ENCODE measurements at regions not wholly inside any gene's neighbourhood (a gene's known extent, or its start where the extent isn't known, plus 50 kb on each side); places are given as distances from the start of the nearest gene placed in this dataset.
A peak's percentile ranks its signal among the peaks of the same experiment; 100 is the strongest.
"Not testable (repeated sequence)": the region's sequence is repeated elsewhere in the genome, so short reads cannot be mapped to it uniquely, and the experiment has no call there.

DNA sequence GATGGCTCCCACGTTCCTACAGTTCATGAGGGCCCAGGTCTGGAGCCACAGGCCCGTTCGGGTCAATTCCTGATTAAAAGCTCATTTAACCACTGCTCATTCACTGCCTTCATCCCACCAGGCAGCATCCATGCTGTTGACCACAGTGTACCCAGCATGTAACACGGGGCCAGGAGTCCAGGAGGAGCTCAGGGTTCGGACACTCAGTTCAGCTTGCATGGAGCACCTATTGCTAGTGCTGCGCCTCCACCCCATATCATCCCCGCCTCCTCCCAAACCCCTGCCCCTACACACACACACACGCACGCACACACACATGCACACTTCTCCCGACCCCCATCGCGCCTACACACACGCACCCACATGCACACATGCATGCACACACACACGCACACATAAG lies 72.9 kb upstream of the SNTG2 start:
- no peak for DNase-seq

DNA sequence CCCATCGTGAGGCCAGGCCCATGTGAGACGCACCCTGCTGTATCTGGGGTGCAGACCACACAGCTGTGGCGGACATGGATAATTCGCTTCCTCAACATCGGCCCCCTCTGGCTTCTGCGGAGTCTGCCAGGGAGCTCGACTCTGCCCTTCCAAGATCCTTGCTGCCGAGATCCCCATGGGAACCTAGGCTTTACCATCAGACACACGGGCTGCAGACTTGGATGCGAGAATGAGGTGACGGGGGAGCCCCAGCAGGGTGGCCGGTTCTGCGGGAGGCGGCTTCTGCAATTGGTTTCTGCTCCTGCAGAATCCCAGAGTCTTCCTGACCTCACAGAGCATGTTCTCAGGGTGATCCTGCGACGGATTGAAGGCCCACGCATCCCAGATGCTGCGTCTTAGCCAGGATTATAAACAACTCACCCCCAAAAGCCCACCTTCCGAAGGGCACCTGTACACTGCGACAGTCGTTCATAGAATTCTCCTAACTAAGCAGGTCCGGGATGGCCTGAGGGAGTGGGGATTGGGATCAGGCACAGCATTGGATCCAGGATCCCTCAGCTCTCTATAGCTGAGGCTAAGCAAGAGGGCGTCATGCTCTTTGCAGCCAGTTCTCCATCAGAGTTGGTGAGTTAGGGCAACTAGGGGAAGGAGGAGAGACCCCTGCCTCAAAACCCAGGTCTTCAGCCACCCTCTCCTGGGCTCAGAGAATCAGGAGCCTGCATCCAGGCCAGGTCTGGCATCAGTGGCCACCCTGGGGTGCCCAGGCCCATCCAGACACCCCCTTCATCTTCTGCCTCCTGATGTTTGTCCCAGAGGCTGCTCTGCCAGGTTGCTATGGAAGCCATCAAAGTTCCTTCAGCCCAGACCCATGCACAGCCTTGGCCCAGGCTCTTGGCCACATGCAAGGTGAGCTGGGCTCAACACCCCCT lies 74.7 kb upstream of the SNTG2 start:
- no peak for DNase-seq

DNA sequence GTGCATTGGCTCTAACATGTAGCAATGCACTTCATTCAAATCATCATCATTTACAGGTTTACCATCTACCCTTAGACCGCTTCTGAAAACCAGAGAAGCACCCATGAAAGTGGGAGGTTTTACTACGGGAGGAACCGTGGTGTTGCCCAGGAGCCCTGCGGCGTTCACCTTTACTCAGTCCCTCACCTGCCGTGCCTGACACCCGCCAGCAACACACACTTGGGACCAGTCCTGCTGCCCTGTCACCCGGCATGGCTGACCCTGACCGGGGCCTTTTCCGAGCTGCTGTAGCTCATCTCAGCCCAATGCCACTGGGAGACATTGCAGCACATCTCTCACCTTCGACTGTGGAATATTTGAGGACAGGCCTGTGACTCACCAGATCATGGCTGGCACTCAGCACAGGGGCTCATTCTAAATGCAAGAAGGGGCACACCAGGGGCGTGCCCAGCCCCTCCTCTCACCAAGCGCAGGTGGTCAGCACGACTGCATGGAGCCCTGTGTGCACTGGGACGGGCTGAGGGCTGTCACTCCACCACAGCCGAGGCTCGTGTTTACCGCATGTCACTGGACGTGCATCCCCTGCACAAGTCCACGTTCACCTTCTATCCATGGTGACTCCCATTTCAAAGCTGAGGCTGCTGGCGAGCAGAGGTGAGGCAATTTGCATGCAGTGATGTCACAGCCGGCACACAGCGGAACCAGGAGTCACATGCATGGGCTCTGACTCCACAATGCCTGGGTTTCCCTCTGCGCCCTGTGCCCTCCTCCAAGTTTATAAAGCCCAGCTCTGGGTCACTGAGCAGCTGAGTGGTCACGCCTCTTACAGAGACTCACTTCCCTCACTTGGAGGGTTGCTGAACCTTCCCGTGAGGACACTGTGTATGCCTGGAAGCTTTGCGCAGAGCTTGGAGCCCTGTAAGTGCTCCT lies 76.7 kb upstream of the SNTG2 start:
- no peak for DNase-seq

DNA sequence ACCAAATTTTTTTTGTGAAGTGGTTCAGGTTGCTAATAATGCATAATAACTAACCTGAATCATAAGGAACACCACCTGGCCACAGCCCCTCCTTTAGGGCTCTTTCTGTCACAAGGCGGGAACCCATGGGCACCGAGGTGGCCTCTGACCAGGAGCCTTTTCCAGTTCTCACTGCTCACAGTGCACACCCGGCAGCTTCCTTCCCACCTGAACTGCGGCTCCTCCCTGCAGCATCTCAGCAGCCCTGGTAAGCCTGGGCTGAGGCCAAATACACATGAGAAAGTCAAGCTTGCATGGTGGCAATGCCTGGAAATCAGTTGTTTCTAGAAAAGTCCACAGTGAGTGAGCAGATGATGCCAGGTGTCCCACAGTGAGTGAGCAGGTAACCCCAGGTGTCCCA lies 77.6 kb upstream of the SNTG2 start:
- no peak for DNase-seq

DNA sequence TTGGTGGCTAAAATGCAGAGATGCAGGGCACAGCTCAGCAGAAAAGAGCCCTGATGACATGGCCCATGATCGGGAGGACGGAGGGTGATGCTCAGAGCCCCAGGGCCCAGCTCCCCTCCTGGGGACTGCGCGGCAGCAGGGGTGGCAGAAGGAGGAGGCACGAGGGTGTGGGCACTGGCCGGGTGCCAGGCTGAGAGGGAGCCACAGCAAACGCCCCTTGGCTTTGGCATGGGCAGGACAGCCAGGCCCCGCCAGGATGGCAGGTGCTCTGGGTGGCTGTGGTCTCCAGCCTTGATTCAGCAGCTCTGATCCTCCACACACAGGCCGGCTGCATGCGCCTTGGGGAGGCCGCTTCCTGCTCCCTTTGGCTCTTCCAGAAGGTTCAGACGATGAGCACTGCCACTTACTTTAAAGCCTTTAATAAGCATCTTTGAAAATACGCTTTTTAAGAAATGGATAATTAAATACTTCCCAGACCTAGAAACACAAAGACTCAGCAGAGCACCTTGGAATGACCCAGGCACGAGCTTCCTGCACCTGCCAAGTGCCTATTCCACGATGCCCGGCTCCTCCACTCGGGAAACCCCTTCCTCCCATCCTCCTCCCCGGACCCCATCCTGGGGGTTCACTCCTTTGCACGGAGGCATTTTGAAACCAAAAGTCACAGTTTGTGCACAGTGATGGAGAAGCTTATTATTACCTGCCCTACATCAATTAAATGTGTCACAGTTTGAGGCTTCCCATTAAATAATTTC lies 78.5 kb upstream of the SNTG2 start:
- no peak for DNase-seq

DNA sequence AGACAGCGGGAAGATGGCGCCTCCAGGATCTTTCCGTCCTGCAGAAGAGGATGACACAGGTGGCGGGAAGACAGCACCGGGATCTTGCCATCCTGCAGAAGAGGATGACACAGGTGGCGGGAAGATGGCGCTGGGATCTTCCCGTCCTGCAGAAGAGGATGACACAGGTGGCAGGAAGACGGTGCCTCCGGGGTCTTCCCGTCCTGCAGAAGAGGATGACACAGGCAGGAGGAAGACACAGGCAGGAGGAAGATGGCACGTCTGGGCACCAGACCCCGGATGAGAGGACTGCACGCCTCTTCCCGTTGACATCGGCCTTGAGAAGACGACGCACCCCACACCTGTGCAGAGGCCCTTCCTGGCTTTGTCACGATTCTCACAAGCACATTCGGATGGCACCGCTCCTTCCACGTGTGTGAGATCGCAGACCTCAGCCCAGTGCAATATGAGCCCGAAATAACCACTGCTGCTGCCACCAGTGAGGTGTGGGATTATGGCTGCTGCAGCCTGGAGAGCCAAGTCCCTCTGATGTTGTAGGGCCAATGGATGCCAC lies 79.4 kb upstream of the SNTG2 start:
- no peak for DNase-seq

DNA sequence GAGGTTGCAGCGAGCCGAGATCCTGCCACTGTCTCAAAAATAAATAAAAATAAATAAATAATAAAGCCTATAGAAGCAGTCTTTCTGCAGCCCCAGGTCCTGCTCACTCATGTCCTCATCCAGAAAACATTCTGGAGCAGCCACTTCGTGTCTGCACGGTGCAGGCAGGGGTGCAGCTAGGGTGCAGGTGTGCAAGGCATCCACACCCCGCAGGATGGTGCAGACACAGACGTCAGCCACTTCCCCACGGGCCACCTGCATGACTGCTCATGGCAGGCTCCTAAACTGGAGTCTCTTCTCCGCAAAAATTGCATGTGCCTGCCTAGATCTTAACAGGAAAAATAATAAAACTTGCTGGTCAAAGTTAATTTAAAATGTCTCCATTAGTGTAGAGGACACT lies 80.2 kb upstream of the SNTG2 start:
- no peak for DNase-seq

DNA sequence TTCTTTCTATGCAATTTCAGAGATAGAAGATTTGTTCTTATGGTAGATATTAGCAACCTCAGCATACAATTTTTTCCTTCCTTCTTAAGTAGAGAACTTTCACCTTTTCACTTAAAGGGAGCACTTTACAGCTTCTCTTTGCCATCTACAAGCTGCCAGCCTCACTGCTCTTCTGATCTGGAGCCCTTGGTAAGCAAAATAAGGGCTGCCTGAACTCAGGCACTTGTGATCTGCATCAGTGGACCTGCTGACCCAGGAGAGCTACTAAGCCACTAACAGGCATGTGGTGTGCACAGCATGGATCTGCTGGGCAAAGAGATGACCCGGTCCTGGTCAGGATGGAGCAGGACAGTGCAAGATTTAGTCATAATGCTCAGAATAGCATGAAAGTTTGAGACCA lies 80.8 kb upstream of the SNTG2 start:
- no peak for DNase-seq

DNA sequence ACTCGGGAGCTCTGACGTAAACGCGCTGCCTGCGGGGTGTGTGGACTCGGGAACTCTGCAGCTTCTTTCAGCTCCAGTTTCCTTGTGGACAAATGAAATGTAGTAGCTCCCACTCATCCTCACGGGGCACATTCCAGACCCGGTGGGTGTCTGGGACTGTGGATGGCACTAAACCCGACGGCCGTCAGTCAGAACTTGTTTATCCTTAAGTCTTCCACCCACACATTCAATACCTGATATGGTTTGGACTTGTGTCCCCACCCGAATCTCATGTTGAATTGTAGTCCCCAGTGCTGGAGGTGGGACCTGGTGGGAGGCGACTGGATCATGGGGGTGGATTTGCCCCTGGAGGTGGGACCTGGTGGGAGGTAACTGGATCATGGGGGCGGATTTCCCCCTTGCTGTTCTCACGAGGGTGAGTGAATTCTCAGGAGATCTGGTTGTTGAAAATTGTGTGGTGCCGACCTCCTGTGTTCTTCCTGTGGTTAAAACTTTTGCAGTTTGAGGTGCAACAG lies 81.2 kb upstream of the SNTG2 start:
- no peak for DNase-seq

DNA sequence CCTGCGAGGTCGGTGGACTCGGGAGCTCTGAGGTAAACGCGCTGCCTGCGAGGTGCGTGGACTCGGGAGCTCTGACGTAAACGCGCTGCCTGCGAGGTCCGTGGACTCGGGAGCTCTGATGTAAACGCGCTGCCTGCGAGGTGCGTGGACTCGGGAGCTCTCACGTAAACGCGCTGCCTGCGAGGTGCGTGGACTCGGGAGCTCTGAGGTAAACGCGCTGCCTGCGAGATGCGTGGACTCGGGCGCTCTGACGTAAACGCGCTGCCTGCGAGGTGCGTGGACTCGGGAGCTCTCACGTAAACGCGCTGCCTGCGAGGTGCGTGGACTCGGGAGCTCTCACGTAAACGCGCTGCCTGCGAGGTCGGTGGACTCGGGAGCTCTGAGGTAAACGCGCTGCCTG lies 81.8 kb upstream of the SNTG2 start:
- DNase-seq: not testable (repeated sequence)

DNA sequence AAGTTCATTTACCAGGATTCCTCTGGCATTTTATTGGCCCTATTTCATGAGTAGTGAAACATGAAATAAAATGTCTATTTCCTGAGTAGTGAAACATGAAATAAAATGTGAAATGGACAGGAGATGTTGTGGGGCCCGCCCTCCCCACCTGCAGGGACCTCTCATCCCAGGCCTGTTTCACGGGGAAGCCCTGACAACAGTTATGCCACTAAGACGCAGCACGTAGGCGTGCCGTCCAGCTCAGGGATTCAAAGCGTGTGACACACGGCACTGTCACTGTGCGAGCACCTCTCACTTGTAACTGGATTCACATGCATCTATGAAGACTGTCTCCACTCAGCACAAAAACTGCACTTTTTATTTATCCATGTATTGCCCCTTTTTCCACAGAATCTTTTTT lies 83.4 kb upstream of the SNTG2 start:
- DNase-seq: no peak

DNA sequence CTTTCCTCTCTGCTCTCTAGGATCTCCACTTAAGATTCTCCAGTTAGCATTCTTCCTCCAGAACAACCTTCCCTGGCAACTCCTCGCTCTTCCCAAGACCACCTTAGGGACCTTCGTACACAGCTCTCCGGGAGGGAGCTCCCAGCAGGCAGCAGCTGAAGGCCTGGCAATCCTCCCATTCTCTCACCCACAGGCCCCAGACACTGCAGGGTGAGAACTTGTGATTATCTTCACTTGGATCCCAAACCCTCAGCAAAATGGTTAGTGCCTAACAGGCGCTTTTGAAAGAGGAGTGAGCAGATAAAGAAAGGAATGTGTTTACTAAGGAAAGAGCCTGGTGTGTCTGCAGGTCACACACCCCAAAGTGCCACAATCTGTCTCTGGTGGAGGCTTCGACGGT lies 83.8 kb upstream of the SNTG2 start:
- DNase-seq: no peak

DNA sequence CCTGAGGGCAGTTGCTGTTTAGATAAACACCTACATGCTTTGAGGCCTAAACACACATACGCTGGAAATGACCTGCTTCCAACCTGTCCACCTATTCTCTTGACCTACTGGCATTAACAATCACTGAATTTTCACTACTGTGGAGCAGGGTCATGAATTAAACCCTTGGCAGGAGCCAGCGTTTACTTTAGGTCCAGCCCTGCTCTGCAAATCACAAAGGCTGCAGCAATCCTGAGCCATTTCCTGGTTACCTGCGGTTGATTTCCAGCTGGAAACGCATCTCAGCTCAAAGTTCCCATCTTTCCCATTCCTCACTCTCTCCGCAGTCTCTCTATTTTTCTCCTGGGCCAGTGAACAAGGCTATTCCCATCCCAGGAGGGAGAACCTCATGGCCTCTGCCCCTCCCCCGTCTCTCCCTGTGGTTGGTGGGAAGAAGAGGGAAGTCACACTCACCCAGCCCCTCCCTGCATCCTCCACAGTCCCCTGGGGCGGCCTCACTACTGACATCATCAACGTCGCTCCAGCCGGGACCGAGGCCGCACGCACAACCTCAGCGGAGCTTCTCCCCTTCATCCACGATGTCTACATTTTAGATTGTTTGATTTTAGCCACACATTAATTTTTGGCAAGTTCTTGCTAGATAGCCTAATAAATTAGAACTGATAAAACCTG lies 84.5 kb upstream of the SNTG2 start:
- DNase-seq: no peak

DNA sequence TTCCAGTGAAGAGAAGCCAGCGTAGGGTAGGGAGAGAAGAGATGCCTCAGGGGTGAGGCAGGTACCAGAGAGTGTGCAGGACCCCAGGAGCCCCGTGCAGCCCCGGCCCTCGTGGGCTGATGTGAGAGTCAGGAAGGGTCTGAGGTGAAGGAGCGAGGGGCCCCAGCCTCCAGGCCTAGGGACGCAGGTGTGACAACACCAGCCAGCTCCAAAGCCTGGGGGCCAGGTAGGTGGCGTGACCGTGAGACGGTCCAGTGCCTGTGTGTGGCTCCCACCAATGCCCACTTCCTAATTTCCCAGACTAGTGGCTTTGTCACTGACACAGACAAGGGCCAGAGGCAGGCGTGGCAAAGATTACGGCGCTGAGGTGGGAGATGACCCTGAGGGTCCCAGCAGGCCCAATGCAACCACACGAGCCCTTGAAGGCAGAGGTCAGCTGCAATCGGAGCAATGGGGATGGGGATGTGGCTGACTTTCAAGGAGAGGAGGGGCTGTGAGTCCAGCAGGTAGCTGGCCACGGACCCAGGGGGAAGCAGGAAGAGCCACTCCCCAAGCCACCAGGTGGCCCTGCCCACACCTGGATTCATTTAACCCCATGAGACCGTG lies 86.0 kb upstream of the SNTG2 start:
- DNase-seq: no peak

DNA sequence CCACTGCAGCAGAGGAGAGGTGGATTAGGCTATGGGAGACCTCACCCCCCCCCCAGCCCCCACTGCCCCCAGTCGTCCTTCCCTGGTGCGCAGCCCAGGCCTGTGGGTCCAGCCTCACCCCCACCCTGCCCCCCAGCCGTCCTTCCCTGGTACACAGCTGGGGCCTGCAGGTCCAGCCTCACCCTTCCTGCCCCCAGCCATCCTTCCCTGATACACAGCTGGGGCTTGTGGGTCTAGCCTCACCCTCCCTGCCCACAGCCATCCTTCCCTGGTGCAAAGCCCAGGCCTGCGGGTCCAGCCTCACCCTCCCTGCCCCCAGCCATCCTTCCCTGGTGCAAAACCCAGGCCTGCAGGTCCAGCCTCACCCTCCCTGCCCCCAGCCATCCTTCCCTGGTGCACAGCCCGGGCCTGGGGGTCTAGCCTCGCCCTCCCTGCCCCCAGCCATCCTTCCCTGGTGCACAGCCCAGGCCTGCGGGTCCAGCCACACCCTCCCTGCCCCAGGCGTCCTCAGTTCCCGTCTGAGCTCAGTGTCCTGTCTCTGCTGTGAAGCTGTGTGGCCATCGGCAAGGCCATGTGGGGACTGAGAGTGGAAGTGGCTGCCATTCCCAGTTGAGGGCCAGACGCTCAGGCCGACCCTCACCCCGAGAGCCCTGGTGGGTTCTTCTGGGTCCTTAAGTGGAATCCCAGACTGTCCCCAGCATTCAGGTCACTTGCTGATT lies 86.8 kb upstream of the SNTG2 start:
- DNase-seq: no peak

DNA sequence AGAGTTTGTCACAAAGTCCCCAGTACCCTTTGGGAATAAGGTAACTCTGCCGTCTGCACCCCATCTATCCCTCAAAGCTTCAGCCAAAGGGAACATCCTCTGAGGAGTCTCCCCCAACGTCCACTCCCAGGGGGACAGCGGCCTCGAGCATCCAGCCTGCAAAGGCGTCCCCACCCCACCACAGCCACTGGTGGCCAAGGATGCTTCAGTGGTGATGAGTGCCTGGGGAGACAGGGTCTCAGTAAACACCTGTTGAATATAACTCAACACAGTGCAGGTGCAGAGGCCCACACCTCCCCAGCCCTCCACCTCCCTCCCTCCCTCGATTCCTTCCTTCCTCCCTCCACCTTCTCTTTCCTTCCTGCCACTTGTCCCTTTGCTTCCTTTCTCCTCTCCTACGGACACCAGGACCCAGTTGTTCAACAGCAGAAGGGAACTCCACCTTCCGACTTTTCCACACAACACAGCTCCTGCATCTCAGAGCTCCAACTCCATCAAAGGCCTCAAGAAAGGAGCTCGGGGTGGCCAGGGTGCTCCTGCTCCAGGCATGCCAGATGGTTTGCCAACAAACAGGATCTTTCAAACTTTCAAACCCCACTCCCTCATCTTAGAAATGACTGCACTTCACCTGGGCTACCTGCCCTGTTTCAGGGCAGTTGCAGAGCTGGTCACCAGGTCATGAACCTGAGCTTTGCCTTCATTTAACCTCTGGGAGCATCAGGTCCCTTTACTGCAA lies 87.8 kb upstream of the SNTG2 start:
- no peak for DNase-seq

DNA sequence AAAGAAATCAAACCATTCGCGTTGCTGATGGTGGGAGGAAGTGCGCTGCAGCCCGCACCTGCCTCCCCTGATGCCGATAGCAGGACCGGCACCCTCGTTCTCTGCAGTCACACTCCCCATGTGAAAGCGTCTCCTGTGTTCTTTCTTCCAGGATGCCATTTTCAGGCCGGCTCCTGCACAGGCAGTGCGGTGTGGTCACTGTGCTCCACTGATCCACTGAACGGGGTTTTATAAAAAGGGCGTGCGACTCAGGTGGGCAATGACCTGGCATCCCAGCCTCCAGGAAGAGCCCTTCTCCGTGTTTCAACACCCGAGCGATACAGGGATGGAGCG lies 88.3 kb upstream of the SNTG2 start:
- no peak for DNase-seq

DNA sequence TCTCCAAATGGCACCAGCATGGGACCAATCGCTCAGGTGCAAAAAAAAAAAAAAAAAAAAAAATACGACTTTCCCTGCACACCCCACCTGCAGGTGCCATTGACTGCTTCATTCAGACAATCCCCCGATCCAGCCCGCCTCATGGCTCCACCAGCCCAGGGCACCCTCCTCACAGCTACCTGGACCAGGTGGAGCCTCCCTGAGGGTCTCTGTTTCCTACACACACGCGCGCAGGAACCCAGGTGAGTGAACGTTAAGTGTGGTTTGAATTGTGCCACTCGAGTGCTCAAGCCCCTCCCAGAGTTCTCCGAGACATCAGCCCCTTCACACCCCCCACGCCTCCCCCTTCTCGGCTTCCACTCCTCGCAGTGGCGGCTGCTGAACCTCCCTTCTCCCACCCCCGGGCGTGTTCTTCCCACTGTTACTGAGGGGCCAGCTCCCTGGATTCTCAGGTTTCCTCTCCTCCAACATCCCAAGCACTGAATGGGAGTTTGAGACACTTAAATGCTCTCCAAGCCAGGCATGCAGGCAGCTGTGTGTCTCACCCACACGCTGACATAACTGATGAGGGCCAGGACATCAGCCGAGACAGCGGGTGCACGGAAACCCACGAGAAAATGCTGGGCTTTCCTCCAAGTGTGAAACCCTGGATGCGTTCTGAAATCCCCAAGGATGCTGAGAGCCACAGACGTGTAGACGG lies 88.8 kb upstream of the SNTG2 start:
- DNase-seq: peak; percentile 70

DNA sequence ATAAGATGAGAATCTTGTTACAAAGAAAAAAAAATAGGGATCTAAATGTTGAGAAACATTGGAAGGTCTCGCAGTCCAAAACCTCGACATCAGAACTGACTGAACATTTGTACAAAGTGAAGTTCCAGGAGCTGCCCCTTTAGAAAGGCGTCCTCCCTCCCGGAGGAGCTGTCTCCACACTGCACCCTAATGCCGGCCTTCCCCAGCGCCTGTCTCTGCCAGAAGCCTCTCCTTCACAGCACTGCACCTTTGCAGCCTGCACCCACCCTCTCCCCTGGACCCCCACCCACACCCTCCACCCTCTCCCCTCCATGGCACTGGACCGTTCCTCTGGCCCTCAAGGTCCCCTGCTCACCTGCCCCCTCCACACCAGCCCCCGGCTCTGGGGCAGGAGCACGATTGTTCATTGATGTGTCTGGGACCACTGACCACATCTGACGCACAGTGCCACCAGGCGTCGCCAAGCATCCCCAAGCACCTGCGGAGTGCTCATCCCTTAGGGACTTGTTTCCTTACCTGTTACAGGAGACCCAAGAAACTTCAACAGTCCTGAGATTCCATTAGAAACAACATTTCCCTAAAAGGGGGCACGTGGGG lies 90.3 kb upstream of the SNTG2 start:
- DNase-seq: no peak
